ENCODE measurements at regions not wholly inside any gene's neighbourhood (a gene's known extent, or its start where the extent isn't known, plus 50 kb on each side); places are given as distances from the start of the nearest gene placed in this dataset.

DNA sequence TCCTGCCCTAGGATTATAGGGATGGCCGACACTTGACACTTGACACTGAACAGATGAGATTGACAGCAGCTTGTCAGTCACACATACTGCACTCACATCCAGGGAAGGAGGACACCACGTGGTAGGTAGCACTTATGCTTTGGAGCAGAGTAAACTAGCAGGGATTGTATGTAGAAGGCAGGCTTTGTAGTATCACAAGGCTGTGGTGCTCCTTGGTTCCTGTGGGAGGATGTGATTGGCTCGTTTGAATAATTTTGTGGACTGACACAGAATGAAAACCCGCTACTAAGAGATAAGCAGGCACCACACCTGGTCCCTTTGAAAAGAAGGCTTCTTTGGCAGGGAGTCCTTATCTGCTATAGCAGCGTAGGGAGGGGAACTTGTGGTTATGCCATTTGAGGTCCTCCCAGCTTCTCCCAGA lies 63.6 kb upstream of the IL12B start (continued):
- TF ChIP-seq, protein P1, sequence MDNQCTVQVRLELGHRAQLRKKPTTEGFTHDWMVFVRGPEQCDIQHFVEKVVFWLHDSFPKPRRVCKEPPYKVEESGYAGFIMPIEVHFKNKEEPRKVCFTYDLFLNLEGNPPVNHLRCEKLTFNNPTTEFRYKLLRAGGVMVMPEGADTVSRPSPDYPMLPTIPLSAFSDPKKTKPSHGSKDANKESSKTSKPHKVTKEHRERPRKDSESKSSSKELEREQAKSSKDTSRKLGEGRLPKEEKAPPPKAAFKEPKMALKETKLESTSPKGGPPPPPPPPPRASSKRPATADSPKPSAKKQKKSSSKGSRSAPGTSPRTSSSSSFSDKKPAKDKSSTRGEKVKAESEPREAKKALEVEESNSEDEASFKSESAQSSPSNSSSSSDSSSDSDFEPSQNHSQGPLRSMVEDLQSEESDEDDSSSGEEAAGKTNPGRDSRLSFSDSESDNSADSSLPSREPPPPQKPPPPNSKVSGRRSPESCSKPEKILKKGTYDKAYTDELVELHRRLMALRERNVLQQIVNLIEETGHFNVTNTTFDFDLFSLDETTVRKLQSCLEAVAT (IDR thresholded peaks at IDR 0.05), result no peak
- no peak for TF ChIP-seq STAT5B (CRISPR knock-in tag; IDR thresholded peaks at IDR 0.05)
- TF ChIP-seq, protein P2, sequence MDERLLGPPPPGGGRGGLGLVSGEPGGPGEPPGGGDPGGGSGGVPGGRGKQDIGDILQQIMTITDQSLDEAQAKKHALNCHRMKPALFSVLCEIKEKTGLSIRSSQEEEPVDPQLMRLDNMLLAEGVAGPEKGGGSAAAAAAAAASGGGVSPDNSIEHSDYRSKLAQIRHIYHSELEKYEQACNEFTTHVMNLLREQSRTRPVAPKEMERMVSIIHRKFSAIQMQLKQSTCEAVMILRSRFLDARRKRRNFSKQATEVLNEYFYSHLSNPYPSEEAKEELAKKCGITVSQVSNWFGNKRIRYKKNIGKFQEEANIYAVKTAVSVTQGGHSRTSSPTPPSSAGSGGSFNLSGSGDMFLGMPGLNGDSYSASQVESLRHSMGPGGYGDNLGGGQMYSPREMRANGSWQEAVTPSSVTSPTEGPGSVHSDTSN (CRISPR knock-in tag; IDR thresholded peaks at IDR 0.05; ENCODE audit: low read depth), result no peak
- TF ChIP-seq, protein P2 (tag; conservative IDR thresholded peaks at IDR 0.05; ENCODE audit: low read depth), result no peak
- TF ChIP-seq, protein P3, sequence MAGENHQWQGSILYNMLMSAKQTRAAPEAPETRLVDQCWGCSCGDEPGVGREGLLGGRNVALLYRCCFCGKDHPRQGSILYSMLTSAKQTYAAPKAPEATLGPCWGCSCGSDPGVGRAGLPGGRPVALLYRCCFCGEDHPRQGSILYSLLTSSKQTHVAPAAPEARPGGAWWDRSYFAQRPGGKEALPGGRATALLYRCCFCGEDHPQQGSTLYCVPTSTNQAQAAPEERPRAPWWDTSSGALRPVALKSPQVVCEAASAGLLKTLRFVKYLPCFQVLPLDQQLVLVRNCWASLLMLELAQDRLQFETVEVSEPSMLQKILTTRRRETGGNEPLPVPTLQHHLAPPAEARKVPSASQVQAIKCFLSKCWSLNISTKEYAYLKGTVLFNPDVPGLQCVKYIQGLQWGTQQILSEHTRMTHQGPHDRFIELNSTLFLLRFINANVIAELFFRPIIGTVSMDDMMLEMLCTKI (IDR thresholded peaks at IDR 0.05; ENCODE audit: partially characterized antibody), result no peak
- TF ChIP-seq TCF3 (CRISPR knock-in tag; IDR thresholded peaks at IDR 0.05), result peak; percentile 85
- TF ChIP-seq SUPT5H (IDR thresholded peaks at IDR 0.05), result no peak
- no peak for TF ChIP-seq ZNF384 (IDR thresholded peaks at IDR 0.05; ENCODE audit: low read depth, low read length)
- TF ChIP-seq, protein P4, sequence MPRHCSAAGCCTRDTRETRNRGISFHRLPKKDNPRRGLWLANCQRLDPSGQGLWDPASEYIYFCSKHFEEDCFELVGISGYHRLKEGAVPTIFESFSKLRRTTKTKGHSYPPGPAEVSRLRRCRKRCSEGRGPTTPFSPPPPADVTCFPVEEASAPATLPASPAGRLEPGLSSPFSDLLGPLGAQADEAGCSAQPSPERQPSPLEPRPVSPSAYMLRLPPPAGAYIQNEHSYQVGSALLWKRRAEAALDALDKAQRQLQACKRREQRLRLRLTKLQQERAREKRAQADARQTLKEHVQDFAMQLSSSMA (CRISPR knock-in tag; IDR thresholded peaks at IDR 0.05), result no peak
- TF ChIP-seq DDX20 (tag; IDR thresholded peaks at IDR 0.05; ENCODE audit: low read depth), result no peak
- TF ChIP-seq, protein P5, sequence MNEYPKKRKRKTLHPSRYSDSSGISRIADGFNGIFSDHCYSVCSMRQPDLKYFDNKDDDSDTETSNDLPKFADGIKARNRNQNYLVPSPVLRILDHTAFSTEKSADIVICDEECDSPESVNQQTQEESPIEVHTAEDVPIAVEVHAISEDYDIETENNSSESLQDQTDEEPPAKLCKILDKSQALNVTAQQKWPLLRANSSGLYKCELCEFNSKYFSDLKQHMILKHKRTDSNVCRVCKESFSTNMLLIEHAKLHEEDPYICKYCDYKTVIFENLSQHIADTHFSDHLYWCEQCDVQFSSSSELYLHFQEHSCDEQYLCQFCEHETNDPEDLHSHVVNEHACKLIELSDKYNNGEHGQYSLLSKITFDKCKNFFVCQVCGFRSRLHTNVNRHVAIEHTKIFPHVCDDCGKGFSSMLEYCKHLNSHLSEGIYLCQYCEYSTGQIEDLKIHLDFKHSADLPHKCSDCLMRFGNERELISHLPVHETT (CRISPR knock-in tag; conservative IDR thresholded peaks at IDR 0.05 in 1 of 2, IDR thresholded peaks at IDR 0.05 in 1 of 2), result peak in 1 of 2 experiments; percentile 48; a peak in 1 of 4 replicates
- no peak for TF ChIP-seq ZNF695 (CRISPR knock-in tag; IDR thresholded peaks at IDR 0.05)
- TF ChIP-seq TEAD4 (IDR thresholded peaks at IDR 0.05; ENCODE audit: low read length), result peak; percentile 94
- no peak for TF ChIP-seq TEAD4 (CRISPR knock-in tag; IDR thresholded peaks at IDR 0.05; ENCODE audit: borderline replicate concordance)
- TF ChIP-seq ZNF75A (CRISPR knock-in tag; IDR thresholded peaks at IDR 0.05), result no peak
- peak; percentile 67; the same call in 1 of the 2 replicates for TF ChIP-seq FOXM1 (IDR thresholded peaks at IDR 0.05; ENCODE audit: low read depth)
- no peak for TF ChIP-seq FOXM1 (CRISPR knock-in tag; IDR thresholded peaks at IDR 0.05; ENCODE audit: low read depth)
- TF ChIP-seq, protein P6, sequence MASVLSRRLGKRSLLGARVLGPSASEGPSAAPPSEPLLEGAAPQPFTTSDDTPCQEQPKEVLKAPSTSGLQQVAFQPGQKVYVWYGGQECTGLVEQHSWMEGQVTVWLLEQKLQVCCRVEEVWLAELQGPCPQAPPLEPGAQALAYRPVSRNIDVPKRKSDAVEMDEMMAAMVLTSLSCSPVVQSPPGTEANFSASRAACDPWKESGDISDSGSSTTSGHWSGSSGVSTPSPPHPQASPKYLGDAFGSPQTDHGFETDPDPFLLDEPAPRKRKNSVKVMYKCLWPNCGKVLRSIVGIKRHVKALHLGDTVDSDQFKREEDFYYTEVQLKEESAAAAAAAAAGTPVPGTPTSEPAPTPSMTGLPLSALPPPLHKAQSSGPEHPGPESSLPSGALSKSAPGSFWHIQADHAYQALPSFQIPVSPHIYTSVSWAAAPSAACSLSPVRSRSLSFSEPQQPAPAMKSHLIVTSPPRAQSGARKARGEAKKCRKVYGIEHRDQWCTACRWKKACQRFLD (CRISPR knock-in tag; IDR thresholded peaks at IDR 0.05), result peak; percentile 82; the same call in 1 of the 2 replicates
